Testis (tissue), 2 donors: ENCODE measurements at regions not wholly inside any gene's neighbourhood (a gene's known extent, or its start where the extent isn't known, plus 50 kb on each side); places are given as distances from the start of the nearest gene placed in this dataset.

Source experiments
- DNase-seq: peaks from one replicate; pipeline ENCODE4 v3.0.0-alpha.2; 2019
- H3K27ac ChIP-seq, 2 donors: fragments of 200-600 bp; sonication (generic); one replicate each; pipeline ENCODE4 v1.5.1; 2019
- H3K27me3 ChIP-seq: fragments of 200-600 bp; sonication (generic); one replicate; pipeline ENCODE4 v1.5.1; 2019
- H3K36me3 ChIP-seq: fragments of 200-600 bp; sonication (generic); one replicate; pipeline ENCODE4 v1.5.1; 2017; ENCODE audit warnings: low read depth; ENCODE audit errors: missing control alignments
- H3K4me1 ChIP-seq: fragments of 200-600 bp; sonication (generic); one replicate; pipeline ENCODE4 v1.5.1; 2019
- H3K4me3 ChIP-seq, 2 donors: fragments of 200-600 bp; sonication (generic); one replicate each; pipeline ENCODE4 v1.5.1; 2017 to 2019
- H3K9me3 ChIP-seq: fragments of 200-600 bp; sonication (generic); one replicate; pipeline ENCODE4 v1.5.1; 2017
- POLR2A ChIP-seq: fragments of 450-650 bp; IDR thresholded peaks from one replicate; pipeline ENCODE4 v1.6.1; 2017; ENCODE audit warnings: antibody characterized with exemption, mild to moderate bottlenecking, moderate library complexity
- WGBS, 2 donors: methylation state at CpG; one replicate each; pipeline ENCODE4 v1.1.5; 2018; 5-methylcytosine and 5-hydroxymethylcytosine counted together
- intact Hi-C: fragments of 100-400 bp; cut with DNase I; formaldehyde crosslinking; loops from one replicate; pipeline ENCODE4 v1.15.1; 2023; ENCODE audit warnings: low total_unique reads
- TF ChIP-seq, protein P1 (sequence below), 3 experiments: fragments of 450-650 bp in 2 of 3; fragments of 200-600 bp in 1 of 3; sonication (generic) in 1 of 3; IDR thresholded peaks; one replicate each; pipeline ENCODE4 v1.5.1; 2016 to 2019; ENCODE audit warnings: antibody characterized with exemption in 3 of 3, mild to moderate bottlenecking in 2 of 3, moderate library complexity in 1 of 3

DNA sequence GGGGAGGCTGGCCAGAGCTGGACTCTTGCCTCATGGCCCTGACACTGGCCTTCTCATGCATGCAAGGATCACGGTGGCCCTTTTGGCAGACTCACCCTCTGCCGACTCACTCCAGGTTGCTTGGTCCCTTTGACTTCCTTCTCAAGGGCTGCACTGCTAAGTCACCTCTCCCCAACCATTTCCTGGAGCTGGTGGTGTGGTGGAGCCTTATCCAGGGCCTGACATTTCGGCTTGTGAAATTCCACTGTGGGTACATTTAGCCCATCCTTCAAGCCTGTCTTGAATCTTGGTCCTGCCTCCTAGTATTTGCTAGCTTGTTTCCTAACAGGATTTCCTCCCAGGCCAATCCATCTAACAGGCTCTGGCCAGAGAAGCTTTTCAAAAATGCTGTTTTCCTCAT, 52.6 kb upstream of the JUN start:
- Histone ChIP-seq H3K36me3 (no peaks in the 10 kb centered on the region), H3K4me1 (peaks cover 5% of the 10 kb centered on the region), H3K27ac (no peak overlapping the region), H3K9me3 (no peaks in the 10 kb centered on the region), H3K27me3 (no peaks in the 10 kb centered on the region), H3K4me3 (no peak overlapping the region)
- no peak for DNase-seq
- TF ChIP-seq, protein P1, sequence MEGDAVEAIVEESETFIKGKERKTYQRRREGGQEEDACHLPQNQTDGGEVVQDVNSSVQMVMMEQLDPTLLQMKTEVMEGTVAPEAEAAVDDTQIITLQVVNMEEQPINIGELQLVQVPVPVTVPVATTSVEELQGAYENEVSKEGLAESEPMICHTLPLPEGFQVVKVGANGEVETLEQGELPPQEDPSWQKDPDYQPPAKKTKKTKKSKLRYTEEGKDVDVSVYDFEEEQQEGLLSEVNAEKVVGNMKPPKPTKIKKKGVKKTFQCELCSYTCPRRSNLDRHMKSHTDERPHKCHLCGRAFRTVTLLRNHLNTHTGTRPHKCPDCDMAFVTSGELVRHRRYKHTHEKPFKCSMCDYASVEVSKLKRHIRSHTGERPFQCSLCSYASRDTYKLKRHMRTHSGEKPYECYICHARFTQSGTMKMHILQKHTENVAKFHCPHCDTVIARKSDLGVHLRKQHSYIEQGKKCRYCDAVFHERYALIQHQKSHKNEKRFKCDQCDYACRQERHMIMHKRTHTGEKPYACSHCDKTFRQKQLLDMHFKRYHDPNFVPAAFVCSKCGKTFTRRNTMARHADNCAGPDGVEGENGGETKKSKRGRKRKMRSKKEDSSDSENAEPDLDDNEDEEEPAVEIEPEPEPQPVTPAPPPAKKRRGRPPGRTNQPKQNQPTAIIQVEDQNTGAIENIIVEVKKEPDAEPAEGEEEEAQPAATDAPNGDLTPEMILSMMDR (IDR thresholded peaks at IDR 0.05): no peak
- no peak for TF ChIP-seq POLR2A
- intact Hi-C loops: no loop called here
- 73 to 82% methylated on average over 3 of the region's 3 CpGs for WGBS, 2 donors

DNA sequence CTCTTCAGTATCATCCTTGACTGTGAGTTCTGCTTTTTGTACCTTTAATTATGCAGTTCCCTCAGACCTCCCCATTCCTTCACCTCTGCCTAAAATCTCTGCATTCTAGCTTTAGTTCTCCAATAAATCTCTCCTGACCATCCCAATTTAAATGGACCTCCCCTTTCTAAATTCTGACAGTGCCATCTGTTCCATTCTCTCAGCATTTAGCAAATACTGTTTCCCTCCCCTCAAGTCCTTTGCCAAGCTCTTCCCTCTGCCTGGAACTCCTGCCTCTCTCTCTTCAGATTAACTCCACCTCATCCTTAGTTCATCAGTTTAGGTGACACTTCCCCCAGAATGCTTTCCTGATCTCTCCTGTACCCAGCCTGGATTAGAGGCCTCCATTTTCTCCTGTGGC, 54.0 kb upstream of the JUN start:
- H3K4me3 ChIP-seq: no peak overlapping the region
- H3K27ac ChIP-seq: no peak overlapping the region
- no peaks in the 10 kb centered on the region for H3K9me3 ChIP-seq
- TF ChIP-seq POLR2A: no peak
- TF ChIP-seq, protein P1 (IDR thresholded peaks at IDR 0.05): no peak
- no peaks in the 10 kb centered on the region for H3K27me3 ChIP-seq
- H3K36me3 ChIP-seq: no peaks in the 10 kb centered on the region
- H3K4me1 ChIP-seq: peaks cover 5% of the 10 kb centered on the region
- intact Hi-C loops: no loop called here
- DNase-seq: no peak

DNA sequence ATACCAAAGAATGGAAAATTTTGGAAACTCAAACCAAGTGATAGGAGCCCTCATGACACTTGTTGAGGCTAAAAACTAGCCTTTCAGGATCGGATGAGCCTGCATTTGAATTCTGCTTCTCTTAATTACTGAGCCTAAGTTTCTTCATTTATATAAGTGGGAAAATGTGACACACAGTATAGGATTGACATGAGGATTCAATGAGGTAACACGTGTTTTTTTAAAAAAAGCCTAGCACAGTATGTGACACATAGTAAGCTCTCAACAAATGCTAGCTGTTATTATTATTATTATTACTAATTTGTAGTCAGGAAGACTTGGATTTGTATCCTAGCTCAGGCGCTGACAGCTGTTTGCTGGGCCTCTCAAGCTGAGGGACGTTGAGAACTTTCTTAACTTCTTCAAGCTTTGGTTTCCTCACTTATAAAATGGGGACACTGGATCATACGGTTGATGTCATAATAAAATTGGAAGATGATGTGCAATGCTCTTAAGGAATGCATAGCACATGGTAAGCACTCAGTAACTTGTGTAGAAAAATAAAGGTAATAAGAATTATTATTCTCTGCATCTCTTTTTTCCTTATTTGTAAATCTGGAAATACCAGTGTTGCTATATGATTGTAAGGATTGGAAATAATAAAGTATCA, 55.4 kb upstream of the JUN start:
- 76 to 77% methylated on average over 5 of the region's 5 CpGs for WGBS, 2 donors

DNA sequence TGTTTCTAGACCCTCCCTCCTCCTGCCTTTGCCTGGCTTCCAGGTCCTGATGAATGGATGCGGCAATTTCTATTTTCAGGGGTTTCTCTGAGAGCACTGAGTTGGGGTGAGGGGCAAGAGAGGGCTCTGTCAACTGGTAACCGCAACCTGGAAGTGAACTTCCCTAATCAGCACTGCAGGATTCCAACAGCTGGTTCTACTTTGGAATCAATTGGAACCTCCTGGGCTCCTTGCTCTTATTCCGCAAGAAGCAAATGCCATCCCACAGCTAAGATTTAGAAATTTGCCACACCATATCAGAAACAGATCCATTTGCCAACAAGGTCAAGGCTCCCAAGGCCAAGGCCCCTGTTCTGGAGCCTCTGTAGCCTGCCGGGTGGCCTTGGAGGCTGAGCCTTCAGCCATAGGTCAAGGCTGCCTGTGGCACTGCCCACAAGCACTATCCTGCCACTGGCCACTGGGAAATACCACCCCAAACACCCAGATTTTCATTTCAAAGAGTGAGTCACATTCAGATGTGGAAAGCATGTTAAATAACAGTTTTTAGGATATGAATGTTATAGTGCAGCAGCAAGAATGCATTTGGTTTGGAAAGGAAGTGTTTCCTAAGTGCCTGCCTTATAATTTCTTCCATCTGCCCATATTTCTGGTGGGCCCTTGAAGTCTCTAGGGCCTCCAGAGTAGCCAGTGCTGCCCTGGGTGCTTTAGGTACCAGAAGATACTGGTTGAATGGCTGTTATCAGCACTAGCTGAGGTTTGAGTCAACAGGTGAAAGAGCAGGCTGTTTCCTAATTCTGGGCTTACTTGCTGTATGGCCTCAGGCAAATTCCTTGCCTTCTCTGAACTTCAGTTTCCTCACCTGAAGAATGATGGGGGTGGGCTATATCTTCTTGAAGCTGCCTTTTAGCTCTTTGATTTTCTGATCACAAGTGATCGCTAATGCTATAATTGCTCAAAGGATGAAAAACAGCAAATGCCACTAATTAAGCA, 56.3 kb upstream of the JUN start:
- Histone ChIP-seq H3K36me3 (no peaks in the 10 kb centered on the region), H3K9me3 (no peaks in the 10 kb centered on the region), H3K27me3 (no peaks in the 10 kb centered on the region), H3K4me3 (no peak overlapping the region), H3K4me1 (peaks cover 5% of the 10 kb centered on the region), H3K27ac (no peak overlapping the region)
- intact Hi-C loops: no loop called here
- no peak for TF ChIP-seq POLR2A
- TF ChIP-seq, protein P1 (IDR thresholded peaks at IDR 0.05): no peak
- 63 to 95% methylated on average over 2 to 5 of the region's 5 CpGs for WGBS, 2 donors
- no peak for DNase-seq

More for the DNA sequence above, 55.4 kb upstream of the JUN start:
- Histone ChIP-seq H3K4me1 (peaks cover 5% of the 10 kb centered on the region), H3K4me3 (no peak overlapping the region), H3K9me3 (no peaks in the 10 kb centered on the region), H3K36me3 (no peaks in the 10 kb centered on the region), H3K27ac (no peak overlapping the region), H3K27me3 (no peaks in the 10 kb centered on the region)
- TF ChIP-seq, protein P1 (IDR thresholded peaks at IDR 0.05): no peak
- no peak for TF ChIP-seq POLR2A
- intact Hi-C loops: no loop called here
- DNase-seq: no peak
